A204.1 (cell line): ENCODE measurements at regions not wholly inside any gene's neighbourhood (a gene's known extent, or its start where the extent isn't known, plus 50 kb on each side); places are given as distances from the start of the nearest gene placed in this dataset.
"Not testable (repeated sequence)": the region's sequence is repeated elsewhere in the genome, so short reads cannot be mapped to it uniquely, and the experiment has no call there.

Experiments used
- FAIRE-seq: peaks from 2 replicates; lab custom pipeline; 2012; peaks lifted over from hg19 to GRCh38; lab: Jason Lieb, UNC

DNA sequence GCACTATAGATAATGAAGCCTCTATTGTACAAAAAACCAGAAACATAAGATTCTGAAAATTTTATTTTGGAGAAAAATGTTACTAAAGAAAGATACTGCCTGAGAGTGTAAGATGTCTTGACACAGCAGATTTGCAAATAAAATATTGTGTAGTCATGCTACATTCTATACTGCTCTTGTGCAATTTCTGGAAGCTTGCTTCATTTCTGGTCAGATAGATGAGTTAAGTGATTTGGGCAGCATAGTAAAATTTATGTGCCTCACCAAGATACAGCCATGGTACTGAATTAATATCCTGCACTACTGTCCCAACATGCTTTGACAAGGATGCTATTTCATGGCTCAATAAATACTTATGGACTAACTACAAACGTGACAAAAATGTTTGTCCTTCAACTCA is 55.1 kb upstream of the STARD13 start:
- no peak for FAIRE-seq

DNA sequence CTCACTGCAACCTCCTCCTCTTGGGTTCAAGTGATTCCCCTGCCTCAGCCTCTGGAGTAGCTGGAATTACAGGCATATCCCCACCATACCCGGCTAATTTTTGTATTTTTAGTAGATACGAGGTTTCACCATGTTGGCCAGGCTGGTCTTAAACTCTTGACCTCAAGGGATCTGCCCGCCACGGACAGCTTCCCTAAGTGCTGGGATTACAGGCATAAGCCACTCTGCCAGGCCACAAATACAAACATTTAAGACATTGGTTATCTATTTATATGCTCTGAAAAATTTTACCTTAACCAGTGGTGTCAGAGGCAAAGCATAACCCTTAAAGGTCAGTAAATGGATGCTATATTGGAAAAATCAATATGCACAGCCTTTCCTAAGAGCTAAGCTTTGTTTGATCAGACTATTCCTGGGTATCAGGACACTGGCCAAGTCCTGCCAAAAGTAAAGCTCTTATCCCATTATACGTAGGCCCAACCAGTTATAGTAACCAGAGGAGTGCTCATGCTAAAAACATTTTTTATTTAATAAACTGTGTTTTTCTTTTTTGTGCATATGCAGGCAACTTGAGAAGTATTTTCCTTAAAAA is 56.4 kb upstream of the STARD13 start:
- no peak for FAIRE-seq

DNA sequence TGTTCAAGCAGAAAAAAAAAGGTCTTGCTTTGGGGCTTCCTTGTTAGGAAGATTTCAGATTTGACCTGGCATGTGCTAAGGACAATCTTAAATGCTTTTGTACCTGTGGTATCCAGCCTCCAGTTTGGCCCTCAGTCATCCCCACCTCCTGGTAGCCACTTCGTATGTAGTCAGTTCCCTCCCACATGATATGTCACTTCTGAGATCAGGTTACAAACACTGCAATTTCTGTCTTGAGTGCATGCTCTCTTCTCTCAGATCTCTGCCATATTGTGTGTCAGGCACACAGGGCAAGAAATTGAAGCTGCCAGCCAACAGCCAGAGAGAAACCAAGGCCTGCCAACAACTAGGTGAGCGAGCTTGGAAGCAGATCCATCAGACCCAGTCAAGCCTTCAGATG is 60.3 kb upstream of the STARD13 start:
- no peak for FAIRE-seq

DNA sequence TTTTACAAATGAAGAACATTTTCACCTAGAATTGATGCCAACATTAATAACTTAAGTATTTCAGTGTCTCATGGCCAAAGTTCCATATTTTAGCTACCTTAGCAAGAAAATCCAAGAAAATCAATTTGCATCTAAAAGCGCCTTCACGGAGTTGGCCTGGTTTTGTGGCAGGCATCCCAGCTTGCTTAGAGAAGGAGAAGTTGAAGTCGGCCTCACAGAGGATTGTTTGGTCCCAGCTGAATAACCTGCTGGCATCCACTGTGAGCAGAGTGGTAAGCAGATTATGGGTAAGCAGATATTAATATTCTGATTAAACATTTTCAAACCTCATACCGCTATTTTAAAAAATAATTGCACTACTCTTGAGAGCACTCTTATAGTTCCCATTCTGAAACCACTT is 62.3 kb upstream of the STARD13 start:
- no peak for FAIRE-seq

DNA sequence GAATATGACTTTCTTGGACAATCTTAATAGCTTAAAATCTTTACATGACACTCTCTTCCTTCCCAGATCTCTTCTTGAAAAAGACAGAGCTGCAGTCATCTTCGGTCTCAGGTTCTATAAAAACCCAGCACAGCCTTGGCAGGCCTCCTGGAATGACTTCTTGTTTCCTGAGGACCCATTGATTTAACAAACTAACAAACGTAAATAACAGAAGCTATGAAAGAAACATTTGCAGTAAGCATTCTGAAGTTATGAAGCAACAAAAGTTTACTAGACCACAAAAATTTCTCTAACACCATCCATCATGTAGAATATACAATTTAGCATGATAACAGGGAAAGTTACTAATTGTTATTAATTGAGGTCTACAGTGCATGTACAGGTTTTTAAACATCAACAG is 62.8 kb upstream of the STARD13 start:
- FAIRE-seq, result no peak

DNA sequence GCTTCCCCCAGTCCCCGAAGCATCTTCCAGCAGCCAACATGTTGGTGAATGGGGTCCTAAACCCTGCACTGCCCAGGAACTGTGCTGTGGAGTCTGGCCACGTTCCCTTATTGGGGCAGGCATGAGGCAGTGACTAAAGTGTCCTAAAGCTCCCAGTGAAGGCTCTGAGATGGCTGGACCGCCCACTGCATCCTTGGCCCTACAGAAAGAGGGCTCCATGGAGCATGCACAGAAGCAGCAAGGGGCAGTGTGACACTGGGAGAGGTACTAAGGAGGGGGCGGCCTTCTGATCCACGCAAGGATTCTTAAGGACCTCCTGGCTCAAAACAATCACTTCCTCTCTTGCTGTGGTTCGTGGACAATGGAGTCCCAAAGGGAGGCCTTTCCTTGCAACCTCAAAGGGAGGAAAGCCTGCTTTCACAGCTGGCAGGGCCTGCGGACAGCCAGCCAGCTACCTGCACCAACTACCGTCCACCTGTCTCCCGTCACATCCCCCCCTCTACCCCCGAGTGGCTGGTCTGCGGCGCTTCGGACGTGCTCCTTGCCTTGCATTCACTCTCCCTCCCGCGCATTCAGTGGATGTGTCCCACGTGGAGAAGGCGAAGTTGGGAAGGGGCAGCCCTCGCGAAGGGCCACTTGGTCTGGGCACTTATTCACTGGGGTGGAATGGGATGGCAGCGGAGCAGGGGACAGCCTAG is 63.9 kb upstream of the STARD13 start:
- FAIRE-seq, result no peak

DNA sequence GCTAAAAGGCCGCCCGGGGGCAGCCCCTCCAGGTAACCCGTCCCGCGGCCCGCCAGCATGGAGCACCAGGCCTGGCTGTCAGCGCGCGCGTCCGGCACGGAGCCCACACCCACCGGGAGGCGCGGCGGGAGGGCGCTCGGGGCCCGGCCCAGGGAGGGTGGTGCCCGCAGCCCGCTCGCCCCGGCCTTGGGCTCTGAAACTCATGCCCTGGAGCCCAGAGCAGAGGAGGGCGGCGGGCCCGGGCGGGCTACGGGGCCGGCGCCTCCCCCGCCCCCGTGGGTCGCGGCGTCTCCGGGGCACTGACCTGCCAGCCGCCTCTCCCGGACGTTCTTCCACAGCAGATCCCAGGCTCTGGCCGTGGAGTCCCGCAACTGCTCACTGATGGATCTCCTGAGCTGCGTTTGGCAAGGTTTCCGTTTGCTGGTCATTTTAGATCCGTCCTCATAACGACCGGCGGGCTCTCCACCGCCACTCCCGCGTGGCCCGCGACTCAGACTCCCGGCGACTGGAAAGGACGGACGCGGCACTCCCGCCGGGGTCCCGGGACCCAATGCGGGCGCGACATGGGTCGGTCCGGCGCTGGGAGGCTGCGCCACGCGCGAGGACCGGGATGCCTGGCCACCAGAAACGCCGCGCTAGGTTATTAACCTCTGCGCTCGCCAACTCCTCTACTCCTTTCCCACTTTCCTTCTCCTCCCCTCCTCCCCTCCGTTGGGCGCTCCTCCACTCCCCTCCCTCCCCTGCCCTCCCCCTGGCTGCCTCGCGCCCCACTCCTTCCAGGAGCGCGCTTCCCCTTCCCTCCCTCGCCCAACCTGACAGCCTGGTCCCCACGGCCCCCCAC is 64.7 kb upstream of the STARD13 start:
- no peak for FAIRE-seq

DNA sequence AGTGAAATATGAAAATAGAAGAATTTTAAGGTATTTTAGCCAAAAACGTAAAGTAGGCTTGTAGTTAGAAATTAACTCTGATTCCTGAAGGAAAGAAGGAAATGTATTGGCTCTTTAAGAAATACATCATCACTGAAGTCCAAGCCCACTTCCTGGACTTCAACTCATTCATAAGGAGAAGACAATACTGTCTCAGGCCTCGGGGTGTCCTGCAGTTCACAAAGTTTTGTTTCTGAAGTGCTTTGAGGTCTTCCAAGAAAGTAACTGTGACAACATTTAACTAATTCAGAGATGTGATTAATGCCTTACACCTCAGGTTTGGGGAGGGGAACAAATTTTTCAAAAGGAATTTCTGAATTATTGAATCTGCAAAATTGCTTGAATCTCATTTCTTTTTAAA is 65.8 kb upstream of the STARD13 start:
- FAIRE-seq, result no peak

DNA sequence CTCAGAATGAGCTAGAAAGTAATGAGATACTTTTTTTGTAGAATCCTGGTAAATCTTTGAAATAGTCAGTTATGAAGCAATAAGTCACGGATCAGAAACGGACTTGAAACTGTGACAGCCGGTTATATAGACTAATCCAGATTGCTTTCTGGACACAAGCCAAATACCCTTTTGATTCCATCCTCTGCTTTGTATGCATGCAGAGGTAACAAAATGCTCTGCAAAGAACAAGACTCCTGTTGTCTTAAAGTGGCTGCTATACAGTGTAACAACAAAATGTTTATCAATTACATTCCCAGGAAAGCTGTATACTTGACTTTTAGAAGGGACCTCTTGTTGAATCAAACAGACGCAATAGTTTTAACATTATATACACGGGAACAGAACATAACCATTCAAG is 66.5 kb upstream of the STARD13 start:
- FAIRE-seq, result no peak

DNA sequence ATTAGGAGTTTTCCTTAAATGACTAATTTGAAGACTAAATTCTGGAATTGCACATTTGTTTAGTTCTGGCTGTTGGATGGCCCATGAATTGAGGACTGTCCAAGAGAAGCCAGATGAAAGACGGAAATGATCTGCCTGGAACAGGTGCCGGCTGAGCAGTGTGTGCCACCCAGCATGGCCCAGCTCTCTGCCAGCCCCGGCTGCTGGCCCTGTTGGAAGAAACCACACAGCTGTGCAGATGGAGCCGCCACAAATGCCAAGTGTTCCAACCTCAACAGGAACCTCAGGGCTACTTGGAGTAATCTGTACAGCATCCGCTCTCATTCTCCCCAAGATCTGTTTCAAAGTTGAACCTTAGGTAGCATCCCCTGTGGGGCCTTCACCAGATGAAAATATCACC is 67.0 kb upstream of the STARD13 start:
- no peak for FAIRE-seq

DNA sequence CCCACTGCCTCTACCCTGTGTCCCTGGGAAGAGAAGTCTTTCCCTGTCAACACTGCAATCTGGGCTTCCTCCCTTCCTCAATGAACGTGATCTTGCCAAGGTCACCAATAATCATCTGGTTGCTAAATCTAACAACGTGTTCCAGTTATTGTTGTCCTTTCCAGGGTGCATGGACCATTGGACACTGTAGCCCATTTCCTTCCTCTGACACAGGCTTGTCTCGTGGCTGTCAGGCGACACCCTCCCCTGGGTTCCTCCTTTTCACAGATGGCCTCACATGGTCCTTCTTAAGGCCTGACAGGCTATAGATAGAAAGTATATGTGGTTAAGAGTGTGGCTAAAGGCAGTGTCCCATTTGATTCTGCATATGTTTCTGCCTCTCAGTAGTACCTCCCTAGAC is 67.7 kb upstream of the STARD13 start:
- no peak for FAIRE-seq

DNA sequence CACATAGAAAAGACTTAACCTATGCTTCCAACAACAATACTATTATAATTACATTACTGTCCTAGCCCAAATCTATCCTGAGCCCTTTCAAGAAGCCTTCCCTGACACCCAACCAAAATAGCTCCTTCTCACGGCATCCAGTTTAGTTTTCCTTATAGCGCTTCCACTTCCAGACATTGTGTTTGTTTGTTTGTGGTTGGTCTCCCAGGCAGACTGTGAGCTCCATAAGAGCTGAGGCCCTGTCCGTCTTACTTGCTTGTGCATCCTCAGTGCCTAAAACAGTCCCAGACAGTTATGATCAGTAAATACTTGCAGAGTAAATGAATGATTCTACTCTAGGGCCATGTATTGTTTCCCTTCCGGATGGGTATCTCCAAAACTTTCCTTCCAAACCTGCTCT is 68.1 kb upstream of the STARD13 start:
- FAIRE-seq, result no peak

DNA sequence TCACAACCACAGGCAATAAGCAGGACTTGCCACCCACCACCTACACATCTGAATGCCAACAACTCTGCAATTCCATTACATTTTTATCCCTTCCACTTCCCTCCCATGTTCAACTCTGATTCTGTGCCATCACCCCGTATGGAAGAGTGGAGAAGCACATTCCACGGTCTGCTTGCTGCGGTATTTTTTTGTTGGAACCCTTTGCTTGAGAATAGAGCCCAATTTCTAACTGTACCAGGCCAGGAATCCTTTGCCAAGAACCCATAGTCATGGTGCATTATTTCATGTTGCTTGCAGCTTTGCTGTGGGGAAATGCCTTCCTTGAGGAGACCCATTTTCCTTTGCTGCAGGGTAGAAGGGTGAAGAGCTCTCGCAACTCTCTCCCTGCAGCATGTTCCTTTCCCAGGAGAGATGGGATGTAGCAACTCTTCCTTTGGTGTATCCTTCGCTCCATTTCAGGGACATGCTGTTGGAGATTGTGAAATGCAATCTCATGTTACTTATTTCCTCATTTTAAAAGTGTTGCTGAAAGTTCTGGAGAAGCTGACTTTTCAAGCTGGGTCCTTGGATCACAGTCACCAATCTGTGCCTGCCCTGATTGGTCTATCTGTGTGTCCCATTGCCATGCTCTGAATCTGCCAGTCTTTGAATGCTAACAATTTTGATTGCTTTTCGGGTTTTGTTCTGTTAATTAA is 69.8 kb upstream of the STARD13 start:
- FAIRE-seq, result no peak

DNA sequence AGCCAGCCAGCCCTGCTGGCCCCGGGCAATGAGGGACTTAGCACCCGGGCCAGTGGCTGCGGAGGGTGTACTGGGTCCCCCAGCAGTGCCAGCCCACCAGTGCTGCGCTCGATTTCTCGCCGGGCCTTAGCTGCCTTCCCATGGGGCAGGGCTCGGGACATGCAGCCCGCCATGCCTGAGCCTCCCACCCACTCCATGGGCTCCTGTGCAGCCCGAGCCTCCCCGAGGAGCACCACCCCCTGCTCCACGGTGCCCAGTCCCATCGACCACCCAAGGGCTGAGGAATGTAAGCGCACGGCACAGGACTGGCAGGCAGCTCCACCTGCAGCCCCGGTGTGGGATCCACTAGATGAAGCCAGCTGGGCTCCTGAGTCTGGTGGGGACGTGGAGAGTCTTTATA is 72.5 kb upstream of the STARD13 start:
- FAIRE-seq, result not testable (repeated sequence)

DNA sequence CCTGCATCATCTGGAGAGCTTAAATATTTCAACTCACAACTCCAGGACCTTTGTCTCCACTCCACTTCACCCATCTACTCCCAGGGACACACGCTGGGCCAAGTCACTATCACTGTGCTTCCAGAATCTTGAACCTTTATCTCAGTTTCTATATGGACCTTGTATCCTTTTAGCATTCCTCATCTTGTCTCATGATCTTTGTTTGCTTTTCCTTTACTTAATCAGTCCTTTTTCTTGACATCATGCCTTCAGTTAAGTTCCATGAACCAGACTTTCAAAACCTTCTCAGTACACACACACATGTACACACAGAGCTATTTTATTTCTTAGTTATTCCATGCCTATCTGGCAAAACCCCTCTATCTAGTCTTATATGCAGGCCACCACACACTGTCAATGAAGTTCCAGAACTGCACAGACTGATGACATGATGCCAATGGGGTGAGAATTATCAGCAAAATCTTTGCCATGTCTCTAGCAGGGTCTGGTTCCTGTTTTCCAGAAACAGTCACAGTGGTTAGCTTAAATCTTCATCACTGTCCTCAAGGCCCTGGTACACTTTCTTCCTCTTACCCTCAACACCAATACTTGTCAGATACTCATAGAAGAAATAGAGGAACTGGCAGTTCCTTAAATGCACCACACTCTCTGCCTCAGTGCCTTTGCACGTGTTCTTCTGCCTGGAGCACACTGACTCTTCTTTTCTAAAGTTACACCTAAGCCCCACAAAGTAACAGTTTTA is 77.6 kb upstream of the STARD13 start:
- FAIRE-seq, result no peak

DNA sequence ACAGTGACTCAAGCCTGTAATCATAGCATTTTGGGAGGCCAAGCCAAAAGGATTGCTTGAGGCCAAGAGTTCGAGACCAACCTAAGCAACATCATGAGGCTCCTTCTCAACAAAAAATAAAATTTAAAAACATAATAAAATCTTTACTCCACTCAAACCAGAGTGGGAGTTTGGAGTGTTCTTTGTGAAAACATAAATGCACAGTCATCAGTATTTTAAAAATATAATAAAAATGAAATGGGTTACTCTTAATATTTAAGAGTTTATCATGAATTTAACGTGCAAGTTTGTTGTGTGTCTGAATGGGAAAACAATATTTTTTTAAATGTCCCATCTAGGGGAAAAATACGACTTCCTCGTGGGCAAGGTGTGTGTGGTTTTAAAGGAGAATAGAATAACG is 78.6 kb upstream of the STARD13 start:
- FAIRE-seq, result no peak

DNA sequence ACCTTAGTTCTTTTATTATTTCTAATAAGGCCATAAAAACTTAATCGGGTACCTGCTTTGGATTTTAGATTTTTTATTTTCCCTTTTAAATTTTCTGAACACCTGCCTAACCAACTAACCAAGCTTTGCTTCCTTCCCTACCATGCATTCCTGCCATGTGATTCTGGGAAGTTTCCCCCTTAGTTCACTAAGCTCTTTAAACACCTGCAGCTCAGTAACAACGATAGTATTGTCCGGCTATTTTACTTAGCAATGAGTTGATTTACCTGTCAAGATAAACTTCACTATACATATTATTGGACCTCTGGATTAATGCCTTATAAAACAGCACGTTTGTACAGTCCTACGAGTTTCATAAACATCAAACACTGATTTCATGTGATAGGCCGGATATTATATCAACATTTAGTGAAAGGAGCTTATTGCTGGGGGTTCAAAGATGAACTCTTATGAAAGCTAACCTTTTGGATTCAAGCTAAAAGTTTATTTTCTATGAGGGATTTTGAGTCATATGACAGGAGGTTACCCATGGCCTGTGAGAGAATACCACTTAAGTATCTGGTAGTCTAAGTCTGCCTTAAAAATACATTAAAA is 81.0 kb upstream of the STARD13 start:
- FAIRE-seq, result no peak

DNA sequence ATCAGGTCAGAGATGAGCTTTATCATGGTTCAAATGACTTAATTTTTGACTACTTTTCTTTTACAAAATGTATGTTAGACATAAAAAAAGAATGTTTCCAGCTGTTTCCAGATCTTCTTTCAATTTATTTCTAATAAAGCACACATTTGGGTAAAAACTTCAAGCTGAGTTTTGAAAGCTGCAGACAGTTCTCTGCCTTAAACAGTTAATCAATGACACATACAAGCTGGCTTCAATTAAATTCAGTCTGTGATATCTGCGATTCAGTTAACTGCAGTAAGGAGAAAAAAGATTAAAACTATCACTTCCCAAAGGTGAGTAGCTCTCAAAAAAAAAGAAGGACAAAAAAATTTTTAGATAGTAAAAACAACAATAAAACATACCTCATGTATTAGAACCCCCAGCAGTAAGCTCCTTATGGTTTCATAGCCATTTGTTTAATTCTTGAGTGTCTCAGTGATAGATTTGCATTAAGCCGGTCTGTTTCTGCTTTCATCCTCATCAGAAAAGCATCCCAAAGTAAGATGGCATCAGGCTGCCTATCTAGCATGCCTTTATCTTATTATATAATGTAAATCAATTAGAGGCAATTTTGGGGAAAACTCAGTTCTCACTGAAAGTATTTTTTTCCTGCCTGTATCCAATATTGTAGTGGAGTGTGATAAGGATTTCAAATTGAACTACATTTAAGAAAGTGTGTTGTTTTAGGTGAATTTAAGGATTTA is 81.8 kb upstream of the STARD13 start:
- FAIRE-seq, result no peak

DNA sequence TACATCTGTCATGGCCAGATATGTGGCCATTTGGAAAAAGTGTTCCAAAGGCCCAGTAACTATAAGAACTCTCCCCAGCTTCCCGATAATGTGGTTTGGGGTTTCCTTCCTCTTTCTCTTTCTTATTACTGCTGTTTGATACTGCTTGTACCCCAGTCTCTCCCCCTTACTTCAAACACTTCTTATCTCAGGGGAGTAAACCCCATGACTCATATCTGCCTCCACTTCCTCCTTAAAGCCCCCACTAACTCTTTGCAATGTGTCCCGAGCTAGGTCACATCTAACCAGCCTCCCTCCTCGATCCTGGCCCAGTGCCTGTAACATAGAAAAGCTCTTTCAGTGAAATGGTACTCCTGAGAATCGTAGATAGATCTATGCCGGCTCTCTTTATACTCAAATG is 82.4 kb upstream of the STARD13 start:
- no peak for FAIRE-seq

DNA sequence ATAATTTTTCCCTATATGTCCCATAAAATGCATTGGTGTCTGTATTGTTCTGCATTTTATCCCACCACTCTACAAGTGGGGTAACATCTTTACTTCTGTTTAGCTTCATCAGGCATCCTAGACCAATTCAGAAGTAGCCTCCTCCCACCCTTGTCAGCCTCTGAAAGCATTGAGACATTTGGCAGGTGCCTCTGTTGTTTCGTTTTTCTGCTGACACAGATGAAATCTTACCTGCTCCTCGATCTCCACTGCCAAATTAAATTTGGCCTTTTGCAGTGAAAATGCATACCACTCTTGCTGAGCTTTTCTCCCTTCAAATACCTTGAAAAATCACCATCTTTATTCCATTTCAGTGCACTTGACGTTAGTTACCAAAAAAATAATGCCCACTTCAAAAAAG is 83.5 kb upstream of the STARD13 start:
- no peak for FAIRE-seq

DNA sequence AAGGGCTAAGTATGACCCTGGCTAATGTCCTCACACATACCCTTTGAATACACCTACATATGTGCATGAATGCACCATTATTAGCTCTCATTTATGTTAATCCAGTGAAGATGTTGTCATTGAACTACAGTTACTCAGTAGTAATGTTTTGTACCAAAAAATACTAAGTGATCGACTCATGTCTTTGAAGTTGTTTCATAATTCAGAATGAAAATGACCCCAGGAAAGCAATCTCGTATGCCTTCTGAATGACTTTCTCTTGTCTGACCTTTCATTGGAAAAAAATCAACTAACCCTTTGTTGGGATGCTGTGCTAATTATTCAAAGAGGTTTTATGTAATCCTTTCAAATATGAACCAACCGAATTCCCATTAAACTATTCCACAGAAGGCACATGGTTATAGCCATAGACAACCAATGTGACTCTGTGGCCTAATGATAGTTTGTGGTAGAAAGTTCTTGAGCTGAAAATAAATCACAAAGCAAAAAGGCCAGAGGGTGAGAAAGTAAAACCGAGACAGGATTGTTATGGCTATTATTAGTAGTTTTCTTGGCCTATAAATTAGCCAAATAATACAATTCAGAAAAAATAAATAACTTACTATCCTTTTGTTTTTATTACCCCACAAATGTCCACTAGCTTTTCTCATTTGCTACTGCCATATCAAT is 86.8 kb upstream of the STARD13 start:
- FAIRE-seq, result no peak
